HG03521 (cell line): ENCODE measurements at regions not wholly inside any gene's neighbourhood (a gene's known extent, or its start where the extent isn't known, plus 50 kb on each side); places are given as distances from the start of the nearest gene placed in this dataset.

Source experiments
- ATAC-seq: cut with Tn5 transposase; IDR thresholded peaks from one replicate; pipeline ENCODE4 v1.9.1; 2021; ENCODE audit warnings: mild to moderate bottlenecking, moderate library complexity; ENCODE audit not compliant: unreplicated experiment

DNA sequence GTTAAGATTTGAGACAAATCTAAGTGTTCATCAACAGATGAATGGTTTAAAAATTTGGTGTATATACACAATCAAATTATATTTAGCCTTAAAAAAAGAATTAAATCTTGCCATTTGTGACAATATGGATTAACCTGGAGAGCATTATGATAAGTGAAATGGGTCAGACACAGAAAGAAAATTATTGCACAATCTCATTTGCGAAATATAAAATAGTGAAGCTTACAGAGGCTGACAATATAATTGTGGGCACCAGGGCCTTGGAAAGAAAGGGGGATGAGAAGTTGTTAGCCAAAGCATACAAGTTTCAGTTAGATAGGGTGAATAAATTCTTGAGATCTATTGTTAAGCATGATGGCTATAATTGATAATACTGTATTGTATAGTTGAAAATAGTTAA is 883.0 kb downstream of the TECRL start:
- no peak for ATAC-seq

DNA sequence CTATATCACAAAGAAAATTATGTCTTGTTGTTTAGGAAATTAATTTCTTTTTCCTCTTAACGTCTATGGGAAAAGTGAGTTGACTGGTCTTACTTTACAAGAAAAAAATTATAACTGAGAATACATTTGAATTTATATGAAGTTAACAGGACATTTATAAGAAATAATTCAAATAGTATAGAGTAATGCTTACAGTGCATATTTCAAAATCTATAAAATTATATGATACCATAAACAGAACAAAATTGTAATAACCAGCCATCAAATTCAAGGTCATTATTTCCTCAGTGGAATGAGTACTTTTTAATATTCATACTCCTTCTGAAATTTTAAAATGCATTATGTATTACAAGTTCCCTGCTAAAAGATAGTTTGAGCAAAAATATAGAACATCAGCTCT is 884.5 kb downstream of the TECRL start:
- ATAC-seq = no peak

DNA sequence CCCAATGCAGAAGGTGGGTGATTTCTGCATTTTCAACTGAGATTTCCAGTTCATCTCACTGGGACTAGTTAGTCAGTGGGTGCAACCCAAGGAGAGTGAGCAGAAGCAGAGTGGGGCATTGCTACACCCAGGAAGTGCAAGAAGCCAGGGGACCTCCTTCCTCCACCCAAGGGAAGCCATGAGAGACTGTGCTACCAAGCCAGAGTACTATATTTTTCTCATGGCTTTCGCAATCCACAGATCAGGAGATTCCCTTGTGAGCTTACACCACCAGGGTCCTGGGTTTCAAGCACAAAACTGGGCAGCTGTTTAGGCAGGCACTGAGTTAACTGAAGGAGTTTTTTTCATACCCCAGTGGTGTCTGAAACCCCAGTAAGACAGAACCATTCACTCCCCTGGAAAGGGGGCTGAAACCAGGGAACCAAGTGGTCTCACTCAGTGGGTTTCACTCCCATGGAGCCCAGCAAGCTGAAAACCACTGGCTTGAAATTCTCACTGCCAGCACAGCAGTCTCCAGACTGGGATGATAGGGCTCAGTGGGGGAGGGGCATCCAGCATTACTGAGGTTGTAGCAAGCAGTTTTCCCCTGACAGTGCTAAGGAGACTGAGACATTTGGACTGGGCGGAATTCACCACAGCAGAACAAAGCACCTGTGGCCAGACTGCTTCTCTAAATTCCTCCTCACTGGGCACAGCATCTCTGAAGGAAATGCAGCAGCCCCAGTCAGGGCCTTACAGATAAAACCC is 903.4 kb downstream of the TECRL start:
- ATAC-seq = no peak

GRCh38 chr4:63493265-63493664 is 916.0 kb downstream of the TECRL start:
- ATAC-seq = no peak

- no peak for ATAC-seq
Measured at GRCh38 chr4:63492515-63492914, 916.7 kb downstream of the TECRL start.

- no peak for ATAC-seq
Measured at GRCh38 chr4:63464393-63464792, 944.9 kb downstream of the TECRL start.

- ATAC-seq = no peak
Measured at GRCh38 chr4:63460075-63460474, 949.2 kb downstream of the TECRL start.

DNA sequence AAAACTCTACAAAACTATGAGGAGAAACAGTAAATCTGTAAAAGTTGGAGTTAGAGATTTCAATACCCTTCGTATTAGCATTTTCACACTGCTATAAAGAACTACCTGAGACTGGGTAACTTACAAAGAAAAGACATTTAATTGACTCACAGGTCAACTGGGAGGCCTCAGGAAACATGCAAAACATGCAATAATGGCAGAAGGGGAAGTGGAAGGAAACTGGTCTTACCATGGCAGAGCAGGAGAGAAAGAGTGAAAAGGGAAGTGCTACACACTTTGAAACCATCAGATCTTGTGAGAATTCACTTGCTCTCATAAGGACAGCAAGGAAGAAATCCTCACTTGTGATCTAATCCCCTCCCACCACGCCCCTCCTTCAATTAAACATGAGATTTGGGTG is 949.9 kb downstream of the TECRL start:
- no peak for ATAC-seq

DNA sequence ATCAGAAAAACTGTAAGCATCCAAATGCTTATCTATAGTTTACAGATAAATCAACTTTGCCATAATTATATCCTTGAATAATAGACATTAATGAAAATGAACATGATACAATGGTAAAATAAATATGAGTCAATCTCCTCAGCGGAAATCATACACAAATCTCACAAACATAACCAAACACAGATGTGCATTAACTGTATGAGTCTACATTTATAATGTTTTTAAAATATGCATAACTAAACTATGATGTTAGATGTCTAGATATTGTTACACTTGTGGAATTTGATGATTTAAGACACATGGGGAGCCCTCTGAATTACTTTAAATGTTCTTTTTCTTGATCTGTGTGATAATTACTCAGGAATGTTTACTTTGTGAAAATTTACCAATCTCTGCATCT is 951.2 kb downstream of the TECRL start:
- no peak for ATAC-seq

DNA sequence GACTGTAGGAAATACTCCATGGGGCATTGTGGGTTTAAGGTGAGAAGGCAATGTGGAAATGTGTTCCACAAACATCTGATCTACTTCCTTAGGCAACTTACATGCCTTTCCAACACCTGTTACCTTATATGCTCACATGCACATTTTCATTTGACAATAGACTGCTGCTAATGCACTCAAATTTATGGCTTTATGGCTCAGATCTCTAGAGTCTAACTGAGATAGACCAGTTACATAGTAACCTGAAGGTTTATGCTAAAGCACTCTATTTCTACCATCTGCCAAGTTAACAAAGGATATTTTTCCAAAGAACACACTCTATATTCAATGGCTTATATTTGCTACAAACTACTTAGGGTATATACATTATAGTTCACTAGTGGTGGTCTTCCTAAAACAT is 969.0 kb downstream of the TECRL start:
- no peak for ATAC-seq

GRCh38 chr4:63430105-63430504 is 979.1 kb downstream of the TECRL start:
- no peak for ATAC-seq

DNA sequence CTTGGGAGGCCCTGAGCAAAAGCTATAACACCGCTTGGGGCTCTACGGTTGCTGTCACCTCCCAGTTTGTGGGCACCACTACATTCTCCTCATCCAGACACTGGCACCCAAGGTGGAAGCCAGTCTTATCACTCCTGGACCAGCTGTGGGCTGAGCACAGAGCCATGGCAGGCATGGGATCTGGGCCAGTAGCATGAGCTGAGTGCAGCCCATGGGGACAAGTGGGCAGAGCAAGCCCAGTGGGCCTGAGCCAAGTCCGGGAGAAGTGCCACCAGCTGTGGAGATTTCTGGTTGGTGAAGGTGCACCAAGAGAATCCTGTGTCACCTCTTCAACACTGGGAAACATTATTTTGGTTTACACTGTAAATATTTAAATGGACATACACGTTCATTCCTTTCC is 1013.0 kb downstream of the TECRL start:
- no peak for ATAC-seq

DNA sequence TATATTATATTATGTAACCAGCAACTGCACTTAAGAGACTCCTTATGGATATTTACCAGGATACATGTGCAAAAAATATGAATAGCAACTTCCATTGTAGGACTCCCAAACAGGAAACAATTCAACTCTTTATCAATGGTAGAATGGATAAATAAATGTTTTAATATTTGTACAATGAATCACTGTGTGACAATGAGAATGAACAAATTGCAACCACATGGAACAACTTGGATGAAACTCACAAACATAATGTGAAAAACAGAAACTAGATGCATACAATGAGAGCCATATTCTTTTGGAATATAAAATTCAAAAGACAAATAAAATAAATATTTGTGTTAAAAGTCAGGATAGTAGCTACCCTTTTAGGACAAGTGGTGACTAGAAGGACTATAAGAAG is 1015.7 kb downstream of the TECRL start:
- no peak for ATAC-seq

DNA sequence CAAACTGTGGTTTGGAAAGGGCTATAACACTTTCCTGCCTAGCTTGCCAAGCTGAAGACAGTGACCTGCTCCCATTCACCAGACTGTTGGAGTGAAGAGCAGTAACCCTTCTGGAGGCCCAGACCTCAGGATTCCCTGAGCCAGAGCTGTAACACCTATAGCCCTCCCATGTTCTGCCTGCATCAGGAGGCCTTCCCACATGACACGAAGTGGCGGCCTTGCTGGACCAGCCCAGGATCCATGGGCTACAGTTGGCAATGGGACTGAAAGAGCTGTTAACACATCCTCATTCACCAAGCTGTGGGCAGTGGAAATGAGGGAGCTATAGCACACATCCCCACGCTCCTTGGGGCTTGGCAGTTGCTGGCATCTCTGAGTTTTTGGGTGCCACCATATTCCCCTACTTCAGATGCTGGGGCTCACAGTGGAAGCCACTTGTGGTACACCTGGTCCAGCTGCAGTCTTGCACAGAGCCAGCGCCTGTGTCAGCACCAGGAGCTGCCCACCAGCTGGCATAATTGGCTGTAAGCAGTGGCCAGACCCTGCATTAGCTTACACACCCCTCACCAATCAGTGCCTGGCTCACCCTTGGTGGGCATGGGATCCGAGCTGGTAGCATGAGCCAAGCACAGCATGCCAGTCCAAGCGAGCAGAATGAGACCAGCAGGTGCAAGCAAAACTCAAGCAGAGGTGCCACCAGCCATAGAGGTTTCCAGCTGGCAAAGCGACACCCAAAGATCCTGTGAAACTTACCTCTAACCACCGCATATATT is 1029.3 kb downstream of the TECRL start:
- no peak for ATAC-seq

GRCh38 chr4:63371001-63371400 is 1038.2 kb downstream of the TECRL start:
- no peak for ATAC-seq

- no peak for ATAC-seq
Measured at GRCh38 chr4:63361628-63362027, 1047.6 kb downstream of the TECRL start.

DNA sequence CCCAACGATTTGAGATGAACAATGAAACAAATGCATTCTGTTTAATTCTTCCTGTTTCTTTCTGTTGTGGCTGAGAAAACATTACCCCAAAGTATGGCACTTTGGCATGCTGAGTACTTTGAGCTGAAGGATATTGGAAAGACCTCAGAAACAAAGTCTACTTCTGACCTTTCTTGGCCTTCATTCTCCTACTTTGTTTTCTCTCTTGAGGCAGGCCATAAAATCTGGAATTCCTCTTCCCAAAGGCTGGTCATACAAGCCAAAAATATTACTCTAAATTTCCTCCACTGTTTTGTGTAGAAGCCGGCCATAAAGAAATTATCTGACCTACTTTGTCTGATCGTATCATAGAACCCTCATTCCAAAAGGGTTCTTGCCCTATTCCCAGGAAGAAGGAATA is 1048.2 kb downstream of the TECRL start:
- ATAC-seq = no peak

GRCh38 chr4:63349674-63350025 is 1059.6 kb downstream of the TECRL start:
- no peak for ATAC-seq

GRCh38 chr4:63348735-63349673 is 1060.2 kb downstream of the TECRL start:
- ATAC-seq = no peak

DNA sequence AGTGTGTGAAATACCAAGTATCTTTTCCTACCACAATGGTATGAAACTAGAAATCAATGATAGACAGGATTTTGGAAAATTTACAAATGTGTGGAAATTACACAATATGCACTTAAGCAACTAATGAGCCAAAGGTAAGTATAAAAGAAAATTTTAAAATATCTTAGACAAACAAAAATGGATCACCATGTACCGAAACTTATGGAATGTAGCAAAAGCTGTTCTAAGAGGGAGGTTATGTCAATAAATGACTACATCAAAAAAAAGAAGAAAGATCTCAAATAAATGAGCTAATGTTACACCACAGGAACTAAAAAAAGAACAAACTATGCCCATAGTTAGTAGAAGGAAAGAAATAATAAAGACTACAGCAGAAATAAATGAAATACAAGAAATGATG is 1084.1 kb downstream of the TECRL start:
- ATAC-seq = no peak

DNA sequence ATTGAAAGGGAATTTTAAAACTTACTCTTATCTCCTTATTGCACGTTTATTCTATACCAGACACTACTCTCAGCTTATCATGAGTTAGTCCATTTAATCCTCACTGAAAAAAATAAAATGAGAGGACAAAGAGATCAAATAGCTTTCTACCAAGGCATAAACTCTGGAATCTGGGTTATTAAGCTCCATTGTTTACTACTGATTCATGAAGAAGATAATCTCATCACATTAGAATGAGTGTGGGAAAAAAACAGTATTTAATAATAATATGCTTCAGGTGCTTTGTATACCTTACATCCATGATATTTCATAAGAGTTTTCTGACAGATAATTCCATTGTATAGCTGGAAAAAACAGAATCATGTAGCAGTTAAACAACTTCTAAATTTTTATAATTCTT is 1092.6 kb downstream of the TECRL start:
- ATAC-seq = no peak

DNA sequence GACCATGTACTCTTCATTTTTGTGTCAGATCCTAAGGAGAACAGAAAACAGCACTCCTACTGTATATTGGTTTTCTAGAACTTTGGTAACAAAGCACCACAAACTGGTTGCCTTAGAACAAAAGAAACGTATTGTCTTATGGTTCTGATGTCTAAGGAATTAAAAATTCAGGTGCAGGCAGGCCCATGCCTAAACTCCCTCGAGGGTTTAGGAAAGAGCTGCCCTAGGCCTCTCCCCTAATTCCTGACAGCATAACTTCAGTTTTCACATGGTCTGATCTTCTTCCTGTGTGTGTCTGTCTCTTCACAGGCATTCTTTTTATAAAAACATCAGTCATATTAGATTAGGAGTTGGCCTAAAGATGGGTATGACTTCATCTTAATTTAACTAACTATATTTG is 1093.6 kb downstream of the TECRL start:
- ATAC-seq = no peak
